IPS DF 19.7 (cell line): ENCODE measurements at regions not wholly inside any gene's neighbourhood (a gene's known extent, or its start where the extent isn't known, plus 50 kb on each side); places are given as distances from the start of the nearest gene placed in this dataset.
"Not testable (repeated sequence)": the region's sequence is repeated elsewhere in the genome, so short reads cannot be mapped to it uniquely, and the experiment has no call there.

ENCODE experiments used
- DNase-seq: peaks from one replicate; pipeline ENCODE4 v3.0.0-alpha.2; 2013; ENCODE audit warnings: low read depth, low spot score

GRCh38 chr12:125304029-125304428, 238.8 kb downstream of the AACS start:
- DNase-seq: no peak

- no peak for DNase-seq
Observed at GRCh38 chr12:125305231-125305630, 240.0 kb downstream of the AACS start.

- DNase-seq: no peak
Observed at GRCh38 chr12:125310461-125310860, 245.2 kb downstream of the AACS start.

- DNase-seq: no peak
Observed at GRCh38 chr12:125311050-125311449, 245.8 kb downstream of the AACS start.

GRCh38 chr12:125312471-125312870, 247.2 kb downstream of the AACS start:
- no peak for DNase-seq

GRCh38 chr12:125314051-125314755, 249.0 kb downstream of the AACS start:
- no peak for DNase-seq

- no peak for DNase-seq
Observed at GRCh38 chr12:125315771-125316170, 250.5 kb downstream of the AACS start.

GRCh38 chr12:125320177-125320576, 254.9 kb downstream of the AACS start:
- DNase-seq: no peak

GRCh38 chr12:125324861-125325490, 259.7 kb downstream of the AACS start:
- no peak for DNase-seq

GRCh38 chr12:125329239-125330102, 264.2 kb downstream of the AACS start:
- DNase-seq: no peak

- DNase-seq: no peak
Observed at GRCh38 chr12:125330645-125331341, 265.6 kb downstream of the AACS start.

GRCh38 chr12:125331342-125332052, 266.3 kb downstream of the AACS start:
- no peak for DNase-seq

- no peak for DNase-seq
Observed at GRCh38 chr12:125332900-125333299, 267.7 kb downstream of the AACS start.

- DNase-seq: no peak
Observed at GRCh38 chr12:125336246-125336645, 271.0 kb downstream of the AACS start.

GRCh38 chr12:125340791-125341190, 275.6 kb downstream of the AACS start:
- no peak for DNase-seq

GRCh38 chr12:125341422-125341821, 276.2 kb downstream of the AACS start:
- no peak for DNase-seq

GRCh38 chr12:125343649-125344048, 278.4 kb downstream of the AACS start:
- no peak for DNase-seq

- no peak for DNase-seq
Observed at GRCh38 chr12:125346362-125346761, 281.1 kb downstream of the AACS start.

GRCh38 chr12:125351788-125352187, 286.6 kb downstream of the AACS start:
- no peak for DNase-seq

GRCh38 chr12:125353002-125353401, 287.8 kb downstream of the AACS start:
- DNase-seq: not testable (repeated sequence)

- DNase-seq: no peak
Observed at GRCh38 chr12:125353871-125354270, 288.6 kb downstream of the AACS start.
